ENCODE measurements at regions not wholly inside any gene's neighbourhood (a gene's known extent, or its start where the extent isn't known, plus 50 kb on each side); places are given as distances from the start of the nearest gene placed in this dataset.

GRCh38 chr17:27240086-27240801 lies 53.7 kb upstream of the WSB1 start:
- peaks cover 34% of the 10 kb centered on the region for H3K4me1 ChIP-seq
- intact Hi-C loops (cut with DNase I) = no loop called here
- peak overlapping the region; percentile 22 for H3K27ac ChIP-seq
- H3K27me3 ChIP-seq = no peaks in the 10 kb centered on the region
- no peaks in the 10 kb centered on the region for H3K9me3 ChIP-seq
- TF ChIP-seq CTCF (IDR thresholded peaks at IDR 0.05) = no peak
- no peak for TF ChIP-seq POLR2A (IDR thresholded peaks at IDR 0.05)
- no peak for TF ChIP-seq POLR2AphosphoS5 (IDR thresholded peaks at IDR 0.05; ENCODE audit: insufficient read depth in 1 of 2, low read depth in 1 of 2)
- H3K4me3 ChIP-seq = no peak overlapping the region
- DNase-seq (ENCODE audit: extremely low spot score in 2 of 2) = no peak
- H3K36me3 ChIP-seq = no peaks in the 10 kb centered on the region

DNA sequence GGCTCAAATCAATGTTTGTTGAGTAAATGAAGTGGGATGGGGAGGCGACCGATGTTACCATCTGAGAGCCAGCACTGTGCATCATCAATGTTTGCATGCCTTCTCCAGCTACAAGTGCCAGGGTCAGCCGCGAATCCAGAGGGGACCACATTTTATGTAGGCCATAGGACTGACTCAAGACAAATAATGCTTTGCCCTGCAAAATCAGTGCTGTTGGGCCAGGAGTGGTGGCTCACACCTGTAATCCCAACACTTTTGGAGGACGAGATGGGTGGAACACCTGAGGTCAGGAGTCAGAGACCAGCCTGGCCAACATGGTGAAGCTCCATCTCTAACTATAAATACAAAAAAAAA lies 53.1 kb upstream of the WSB1 start:
- no peaks in the 10 kb centered on the region for H3K36me3 ChIP-seq
- H3K4me3 ChIP-seq = no peak overlapping the region
- no peaks in the 10 kb centered on the region for H3K27me3 ChIP-seq
- H3K27ac ChIP-seq = peak overlapping the region; percentile 22
- peaks cover 39% of the 10 kb centered on the region for H3K4me1 ChIP-seq
- no peak for DNase-seq (ENCODE audit: extremely low spot score in 2 of 2)
- intact Hi-C loops (cut with DNase I) = no loop called here
- no peak for TF ChIP-seq CTCF (IDR thresholded peaks at IDR 0.05)
- no peak for TF ChIP-seq POLR2A (IDR thresholded peaks at IDR 0.05)
- H3K9me3 ChIP-seq = no peaks in the 10 kb centered on the region

DNA sequence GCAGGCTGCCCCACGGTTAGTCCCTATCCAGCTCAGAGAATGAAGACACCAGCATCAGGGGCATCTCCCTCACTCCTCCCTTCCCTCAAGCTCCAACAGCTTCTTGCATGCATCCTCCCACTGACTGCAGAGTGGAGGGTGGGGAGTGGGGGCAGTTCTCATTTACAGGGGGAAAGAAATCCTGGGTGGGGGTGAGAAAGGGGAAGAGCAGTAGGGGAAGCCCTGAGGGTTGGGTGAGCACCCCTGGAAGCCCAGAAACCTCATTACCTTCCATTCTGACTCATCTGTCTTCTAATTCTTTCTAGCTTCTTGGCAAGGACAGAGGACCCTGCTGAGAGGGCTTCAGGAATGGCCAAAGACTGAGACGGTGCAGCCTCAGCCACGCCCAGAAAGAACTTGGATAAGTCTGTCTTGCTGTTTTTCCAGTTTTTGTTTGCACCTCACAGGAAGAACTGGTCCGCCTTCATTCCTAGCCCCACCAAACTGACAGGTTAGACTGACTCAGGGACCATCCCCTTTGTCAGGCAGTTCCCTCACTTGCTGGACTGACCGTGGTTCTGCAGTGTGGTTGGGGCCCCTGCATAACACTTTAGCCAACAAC lies 52.5 kb upstream of the WSB1 start:
- TF ChIP-seq CTCF (IDR thresholded peaks at IDR 0.05) (no peak), POLR2A (IDR thresholded peaks at IDR 0.05) (no peak), POLR2AphosphoS5 (IDR thresholded peaks at IDR 0.05; ENCODE audit: insufficient read depth in 1 of 2, low read depth in 1 of 2) (no peak)
- H3K27ac ChIP-seq = no peak overlapping the region
- no peaks in the 10 kb centered on the region for H3K36me3 ChIP-seq
- H3K4me1 ChIP-seq = peaks cover 46% of the 10 kb centered on the region
- H3K4me3 ChIP-seq = no peak overlapping the region
- no peaks in the 10 kb centered on the region for H3K27me3 ChIP-seq
- H3K9me3 ChIP-seq = no peaks in the 10 kb centered on the region
- intact Hi-C loops (cut with DNase I) = no loop called here
- DNase-seq (ENCODE audit: extremely low spot score in 2 of 2) = no peak

- Histone ChIP-seq H3K36me3 (no peaks in the 10 kb centered on the region), H3K27ac (peak overlapping the region; percentile 49), H3K27me3 (no peaks in the 10 kb centered on the region), H3K4me3 (no peak overlapping the region), H3K4me1 (peaks cover 61% of the 10 kb centered on the region), H3K9me3 (no peaks in the 10 kb centered on the region)
- DNase-seq (ENCODE audit: extremely low spot score in 2 of 2) = no peak
- no peak for TF ChIP-seq POLR2A (IDR thresholded peaks at IDR 0.05)
- TF ChIP-seq CTCF (IDR thresholded peaks at IDR 0.05) = no peak
- intact Hi-C loops (cut with DNase I) = no loop called here
These were observed 51.0 kb upstream of the WSB1 start for GRCh38 chr17:27242951-27243350.

DNA sequence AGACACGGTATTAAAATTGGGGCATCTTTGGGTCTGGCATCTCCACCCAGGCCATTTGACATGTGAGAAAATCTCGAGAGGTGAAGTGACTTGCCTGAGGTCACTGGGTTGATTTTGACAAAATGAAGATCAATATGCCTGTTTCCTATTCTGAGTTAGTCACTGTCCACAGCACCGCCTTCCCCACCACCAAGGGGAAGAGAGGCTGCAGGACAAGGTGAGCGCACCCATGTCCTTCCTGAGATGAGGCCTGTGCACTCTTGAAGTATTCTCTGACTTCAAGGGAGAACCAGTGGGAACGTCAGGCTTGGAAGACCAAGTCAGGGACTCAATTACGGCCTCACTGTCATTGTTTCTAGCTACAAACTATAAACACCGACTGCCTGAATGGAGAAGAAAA lies 49.9 kb upstream of the WSB1 start:
- H3K9me3 ChIP-seq = no peaks in the 10 kb centered on the region
- H3K4me3 ChIP-seq = no peak overlapping the region
- H3K27me3 ChIP-seq = no peaks in the 10 kb centered on the region
- intact Hi-C loops (cut with DNase I) = loop anchor here (2.0 kb wide), 1 partner anchor 89 kb away; no protein-coding TSS in a partner anchor
- DNase-seq (ENCODE audit: extremely low spot score in 2 of 2) = no peak
- H3K4me1 ChIP-seq = peaks cover 64% of the 10 kb centered on the region
- TF ChIP-seq CTCF (IDR thresholded peaks at IDR 0.05) (no peak), POLR2A (IDR thresholded peaks at IDR 0.05) (no peak), POLR2AphosphoS5 (IDR thresholded peaks at IDR 0.05; ENCODE audit: insufficient read depth in 1 of 2, low read depth in 1 of 2) (no peak)
- H3K27ac ChIP-seq = peak overlapping the region; percentile 92
- H3K36me3 ChIP-seq = no peaks in the 10 kb centered on the region

All from vagina (tissue), 2 donors.